Parathyroid adenoma (tissue), 2 donors: ENCODE measurements at regions not wholly inside any gene's neighbourhood (a gene's known extent, or its start where the extent isn't known, plus 50 kb on each side); places are given as distances from the start of the nearest gene placed in this dataset.

Experiments used
- H2AFZ ChIP-seq: fragments of 300-600 bp; sonication (generic); one replicate; pipeline ENCODE4 v1.7.0; 2017; ENCODE audit warnings: antibody characterized with exemption, mild to moderate bottlenecking
- H3K27ac ChIP-seq: fragments of 300-600 bp; sonication (generic); one replicate; pipeline ENCODE4 v1.7.0; 2017
- H3K27me3 ChIP-seq: fragments of 300-600 bp; sonication (generic); one replicate; pipeline ENCODE4 v1.7.0; 2017; ENCODE audit warnings: low read length; ENCODE audit not compliant: control insufficient read depth, insufficient read depth
- H3K36me3 ChIP-seq: fragments of 300-600 bp; sonication (generic); one replicate; pipeline ENCODE4 v1.7.0; 2017; ENCODE audit warnings: low read length; ENCODE audit not compliant: control insufficient read depth, insufficient read depth
- H3K4me1 ChIP-seq: fragments of 300-600 bp; sonication (generic); one replicate; pipeline ENCODE4 v1.7.0; 2017; ENCODE audit warnings: control low read depth
- H3K4me2 ChIP-seq: fragments of 300-600 bp; sonication (generic); one replicate; pipeline ENCODE4 v1.7.0; 2017; ENCODE audit warnings: low read length
- H3K4me3 ChIP-seq: fragments of 300-600 bp; sonication (generic); one replicate; pipeline ENCODE4 v1.7.0; 2017; ENCODE audit warnings: low read depth, low read length
- H3K79me2 ChIP-seq: fragments of 300-600 bp; sonication (generic); one replicate; pipeline ENCODE4 v1.7.0; 2017; ENCODE audit warnings: control low read depth
- H3K9ac ChIP-seq: fragments of 300-600 bp; sonication (generic); one replicate; pipeline ENCODE4 v1.7.0; 2017; ENCODE audit warnings: mild to moderate bottlenecking
- H3K9me3 ChIP-seq: fragments of 300-600 bp; sonication (generic); one replicate; pipeline ENCODE4 v1.7.0; 2017; ENCODE audit warnings: low read length; ENCODE audit not compliant: control insufficient read depth
- CTCF ChIP-seq: fragments of 300-600 bp; sonication (generic); IDR thresholded peaks from one replicate; pipeline ENCODE4 v1.7.0; 2017; ENCODE audit warnings: antibody characterized with exemption, mild to moderate bottlenecking
- donor health status: primary hyperparathyroidism.

DNA sequence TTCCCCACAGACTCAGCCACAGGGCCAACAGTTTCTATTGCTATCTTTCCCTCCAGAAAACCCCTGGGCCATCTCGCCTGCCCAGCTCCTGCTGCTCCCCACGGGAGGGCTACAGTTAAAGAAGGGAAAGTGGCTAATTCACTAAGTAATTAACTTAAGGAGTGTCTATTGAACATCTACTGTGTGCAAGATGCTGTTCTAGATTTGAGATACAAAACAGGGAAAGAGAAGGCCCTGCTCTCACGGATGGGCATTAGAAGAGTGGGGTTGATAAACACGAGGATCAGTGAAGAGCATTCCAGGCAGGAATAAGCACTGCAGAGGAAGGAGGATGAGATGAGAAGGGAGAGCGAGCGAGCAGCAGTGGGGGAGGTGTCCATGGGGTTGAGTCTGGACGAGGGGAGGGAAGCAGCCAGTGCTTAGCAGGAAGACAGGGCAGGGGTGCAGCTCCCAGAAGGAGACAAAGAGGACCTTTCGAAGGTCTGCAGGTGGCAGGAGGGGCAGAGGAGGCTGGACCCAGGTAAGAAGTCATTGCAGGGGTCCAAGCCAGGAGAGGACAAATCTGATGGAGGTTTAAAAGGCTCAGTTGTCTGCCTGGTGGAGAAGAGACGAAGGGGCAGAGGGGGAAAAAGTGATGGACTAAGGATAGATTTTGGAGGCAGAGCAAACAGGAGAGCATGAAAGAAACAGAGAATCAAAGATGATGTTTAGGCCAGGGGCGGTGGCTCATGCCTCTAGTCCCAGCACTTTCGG lies 64.7 kb downstream of the KLF15 start:
- Histone ChIP-seq H3K79me2 (no peaks in the 10 kb centered on the region), H3K9me3 (no peaks in the 10 kb centered on the region), H3K4me3 (no peak overlapping the region), H3K27me3 (no peaks in the 10 kb centered on the region), H3K27ac (no peak overlapping the region), H2AFZ (no peak overlapping the region), H3K4me2 (no peak overlapping the region), H3K9ac (no peak overlapping the region), H3K36me3 (no peaks in the 10 kb centered on the region), H3K4me1 (peaks cover 2% of the 10 kb centered on the region)
- no peak for TF ChIP-seq CTCF

DNA sequence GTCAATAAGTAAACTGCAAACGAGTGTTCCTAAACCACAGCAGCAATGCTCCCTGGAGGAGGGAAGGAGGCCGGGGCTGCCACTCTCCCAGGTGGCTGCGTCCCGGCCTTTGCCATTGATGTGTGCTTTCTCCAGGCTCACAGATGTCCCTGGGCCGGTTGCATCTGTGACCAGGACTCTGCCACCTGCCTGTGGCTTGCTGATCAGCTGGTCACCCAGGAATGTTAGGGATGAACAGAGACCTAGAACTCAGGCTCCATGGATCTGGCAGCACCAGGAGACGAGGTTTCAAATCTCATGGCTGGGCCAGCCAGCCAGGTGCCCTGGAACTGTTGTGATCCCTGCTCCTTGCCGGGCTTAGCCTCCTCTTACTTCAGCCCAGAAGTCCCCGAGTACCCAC lies 65.7 kb downstream of the KLF15 start:
- Histone ChIP-seq H2AFZ (no peak overlapping the region), H3K4me3 (no peak overlapping the region), H3K27me3 (no peaks in the 10 kb centered on the region), H3K36me3 (no peaks in the 10 kb centered on the region), H3K9ac (no peak overlapping the region), H3K79me2 (no peaks in the 10 kb centered on the region), H3K4me1 (peaks cover 2% of the 10 kb centered on the region), H3K4me2 (no peak overlapping the region), H3K9me3 (no peaks in the 10 kb centered on the region), H3K27ac (no peak overlapping the region)
- no peak for TF ChIP-seq CTCF

- TF ChIP-seq CTCF: no peak
- no peaks in the 10 kb centered on the region for H3K36me3 ChIP-seq
- no peak overlapping the region for H3K4me2 ChIP-seq
- H3K79me2 ChIP-seq: no peaks in the 10 kb centered on the region
- peaks cover 2% of the 10 kb centered on the region for H3K4me1 ChIP-seq
- H3K4me3 ChIP-seq: no peak overlapping the region
- H2AFZ ChIP-seq: no peak overlapping the region
- no peaks in the 10 kb centered on the region for H3K27me3 ChIP-seq
- H3K9me3 ChIP-seq: no peaks in the 10 kb centered on the region
- no peak overlapping the region for H3K9ac ChIP-seq
- H3K27ac ChIP-seq: no peak overlapping the region
Observed at GRCh38 chr3:126291061-126291460, 66.1 kb downstream of the KLF15 start.

- Histone ChIP-seq H3K9me3 (no peaks in the 10 kb centered on the region), H3K9ac (no peak overlapping the region), H3K79me2 (no peaks in the 10 kb centered on the region), H3K4me2 (no peak overlapping the region), H3K27ac (no peak overlapping the region), H3K4me3 (no peak overlapping the region), H3K36me3 (no peaks in the 10 kb centered on the region), H3K4me1 (peaks cover 2% of the 10 kb centered on the region), H2AFZ (no peak overlapping the region), H3K27me3 (no peaks in the 10 kb centered on the region)
- no peak for TF ChIP-seq CTCF
Observed at GRCh38 chr3:126290325-126290724, 66.9 kb downstream of the KLF15 start.

DNA sequence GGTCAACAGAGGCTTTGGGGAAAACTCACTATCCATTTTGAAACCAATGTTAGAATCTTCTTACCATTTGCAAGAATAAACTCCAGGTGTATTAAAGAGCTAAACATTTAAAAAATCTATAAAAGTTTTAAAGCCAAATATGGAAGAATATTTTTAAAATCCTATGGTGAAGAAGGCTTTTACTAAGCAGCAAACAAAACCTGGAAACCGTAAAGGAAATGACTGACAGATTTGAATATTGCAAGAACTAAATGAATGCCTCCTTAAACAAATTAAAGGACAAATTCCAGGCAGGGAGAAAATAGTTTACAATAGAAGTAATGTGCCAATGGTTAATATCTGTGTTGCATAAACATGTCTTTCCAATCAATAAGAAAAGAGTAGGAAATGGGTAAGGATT lies 68.1 kb downstream of the KLF15 start:
- Histone ChIP-seq H3K27me3 (no peaks in the 10 kb centered on the region), H2AFZ (no peak overlapping the region), H3K9me3 (no peaks in the 10 kb centered on the region), H3K79me2 (no peaks in the 10 kb centered on the region), H3K4me1 (peaks cover 2% of the 10 kb centered on the region), H3K9ac (no peak overlapping the region), H3K4me2 (no peak overlapping the region), H3K27ac (no peak overlapping the region), H3K36me3 (no peaks in the 10 kb centered on the region), H3K4me3 (no peak overlapping the region)
- no peak for TF ChIP-seq CTCF
